ENCODE measurements at regions not wholly inside any gene's neighbourhood (a gene's known extent, or its start where the extent isn't known, plus 50 kb on each side); places are given as distances from the start of the nearest gene placed in this dataset.
"Not testable (repeated sequence)": the region's sequence is repeated elsewhere in the genome, so short reads cannot be mapped to it uniquely, and the experiment has no call there.

DNA sequence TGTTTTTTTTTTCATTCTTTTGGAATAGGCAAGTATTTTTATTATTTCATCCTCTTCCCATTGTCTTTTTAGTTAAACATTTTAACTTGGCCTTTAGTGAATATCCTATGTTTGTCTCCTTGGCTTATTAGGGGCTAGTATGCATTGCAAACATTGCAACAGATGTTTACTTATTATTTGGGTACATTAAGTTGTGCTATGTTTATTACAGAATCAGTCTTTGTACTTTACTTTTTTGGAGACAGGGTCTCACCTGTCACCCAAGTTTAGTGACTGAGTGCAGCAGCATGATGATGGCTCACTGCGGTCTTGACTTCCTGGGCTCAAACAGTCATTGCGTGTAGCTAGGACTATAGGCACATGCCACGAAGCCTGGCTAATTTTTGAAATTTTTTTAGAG lies 51.1 kb upstream of the NUDT6 start:
- FAIRE-seq: no peak

DNA sequence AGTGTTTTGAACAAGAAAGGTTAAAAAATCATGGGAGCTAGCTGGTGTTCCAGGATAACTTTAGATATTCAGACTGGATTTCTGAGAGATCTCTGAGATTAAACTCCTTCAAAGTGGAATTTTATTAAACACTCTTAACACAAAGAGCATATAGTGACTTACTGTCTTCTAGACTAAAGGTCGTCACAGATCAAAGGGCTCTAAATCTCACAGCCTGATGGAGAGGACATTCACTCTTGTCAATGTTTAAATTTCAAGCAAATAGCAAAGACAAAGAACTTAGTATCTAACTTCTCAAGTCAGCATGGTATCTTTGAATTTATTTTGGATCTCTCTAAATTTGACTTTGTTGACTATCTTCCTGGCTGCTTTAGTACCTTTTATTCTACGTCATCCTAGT lies 53.7 kb upstream of the NUDT6 start:
- FAIRE-seq: no peak

DNA sequence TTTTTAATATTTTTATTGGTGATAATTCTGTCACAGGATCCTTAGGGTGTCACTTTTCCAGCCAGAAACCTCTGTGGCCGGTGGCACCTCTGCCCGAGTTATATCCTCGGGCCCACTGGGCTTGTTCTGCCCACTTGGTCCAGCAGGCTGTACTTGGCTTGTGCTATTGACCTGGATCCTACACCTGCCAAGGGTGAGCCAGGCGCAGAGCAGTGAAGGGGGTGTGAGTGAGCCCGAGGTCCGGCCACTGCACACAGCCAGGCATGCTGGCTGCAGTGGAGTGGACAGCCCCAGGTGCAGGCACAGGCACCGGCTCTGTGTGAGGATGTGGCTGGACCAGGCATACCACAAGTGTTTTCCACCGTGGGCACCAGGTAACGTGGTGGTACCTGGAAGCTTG lies 54.7 kb upstream of the NUDT6 start:
- FAIRE-seq: no peak

DNA sequence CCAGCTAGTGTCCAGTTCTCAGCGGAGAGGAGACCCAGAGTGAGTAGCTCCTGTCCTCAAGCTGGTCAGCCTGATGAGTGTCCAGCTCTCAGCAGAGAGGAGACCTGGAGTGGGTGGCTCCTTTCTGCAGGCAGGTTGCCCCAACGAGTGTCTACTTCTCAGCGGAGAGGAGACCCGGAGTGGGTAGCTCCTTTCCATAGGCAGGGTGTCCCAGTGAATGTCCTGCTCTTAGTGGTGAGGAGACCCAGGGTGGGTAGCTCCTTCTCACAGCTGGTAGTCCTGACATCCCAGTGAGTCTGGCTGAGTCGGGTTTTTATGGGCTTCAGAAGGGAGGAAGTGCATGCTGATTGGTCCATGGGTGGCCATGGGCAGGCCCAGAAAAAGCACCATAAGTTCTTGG lies 55.7 kb upstream of the NUDT6 start:
- FAIRE-seq: no peak

DNA sequence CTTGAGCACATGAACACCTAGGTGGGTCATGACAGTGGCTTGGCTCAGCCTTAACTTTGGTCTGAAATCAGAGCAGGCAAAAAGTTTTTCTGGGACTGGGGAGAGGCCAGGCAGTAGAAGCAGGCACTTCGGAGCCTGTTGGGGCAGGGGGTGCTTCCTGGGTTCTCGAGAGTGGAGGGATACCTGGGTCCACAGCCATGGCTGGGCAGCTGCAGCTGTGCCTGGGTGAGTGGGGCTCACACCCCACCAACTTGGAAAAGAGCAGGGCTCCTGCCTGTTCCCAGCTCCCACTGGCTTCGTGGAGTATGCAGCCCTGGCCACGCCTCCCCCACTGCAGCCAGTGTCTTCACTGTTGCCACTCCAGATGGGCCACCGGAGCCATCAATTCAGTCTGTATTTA lies 56.4 kb upstream of the NUDT6 start:
- no peak for FAIRE-seq

DNA sequence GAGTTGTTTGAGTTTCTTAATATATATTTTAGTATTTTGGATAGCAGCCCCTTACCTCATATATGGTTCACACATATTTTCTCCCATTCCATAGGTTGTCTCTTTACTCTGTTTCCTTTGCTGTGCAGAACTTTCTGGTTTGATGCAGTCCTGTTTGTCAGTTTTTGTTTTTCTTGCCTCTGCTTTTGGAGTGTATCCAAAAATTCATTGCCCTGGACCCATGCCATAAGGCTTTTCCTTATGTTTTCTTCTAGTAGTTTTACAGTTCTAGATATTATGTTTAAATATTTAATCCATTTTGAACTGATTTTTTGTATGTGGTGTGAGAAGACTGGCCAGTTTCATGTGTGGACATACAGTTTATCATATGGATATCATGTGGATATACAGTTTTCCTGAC lies 58.5 kb upstream of the NUDT6 start:
- FAIRE-seq: no peak

DNA sequence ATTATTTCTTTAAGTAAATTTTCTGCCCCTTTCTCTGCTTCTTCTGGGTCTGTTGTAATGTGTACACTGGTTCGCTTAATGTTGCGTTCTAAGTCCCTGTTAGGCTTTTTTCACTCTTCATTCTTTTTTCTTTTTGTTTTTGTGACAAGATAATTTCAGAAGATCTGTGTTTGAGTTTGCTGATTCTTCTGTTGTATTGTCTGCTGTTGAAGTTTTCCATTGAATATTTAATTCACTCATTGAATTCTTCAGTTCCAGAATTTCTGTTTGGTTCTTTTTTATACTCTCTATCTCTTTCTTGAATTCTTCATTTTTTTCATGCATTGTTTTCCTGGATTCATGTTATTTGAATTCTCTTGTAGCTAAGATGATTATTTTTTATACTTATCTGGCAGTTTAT lies 66.3 kb upstream of the NUDT6 start:
- no peak for FAIRE-seq

DNA sequence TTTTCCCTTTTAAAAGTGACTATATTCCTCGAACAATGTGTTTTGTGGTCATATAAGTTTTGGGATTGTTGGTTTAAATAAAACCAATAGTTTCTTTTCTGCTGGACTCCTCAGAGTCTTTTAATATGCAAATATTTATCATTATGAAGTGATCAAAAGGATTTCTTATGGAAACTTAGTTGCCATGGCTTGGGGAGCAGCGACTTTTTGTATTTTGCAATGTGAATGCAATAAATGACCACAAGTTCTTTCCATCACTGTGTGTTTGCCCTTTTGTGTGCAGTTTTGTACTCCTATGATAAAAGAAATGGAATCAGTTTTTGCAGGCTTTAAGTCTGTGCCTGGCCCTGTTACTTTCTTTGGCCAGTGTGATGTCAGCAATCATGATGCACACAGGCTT lies 68.5 kb upstream of the NUDT6 start:
- FAIRE-seq: no peak

DNA sequence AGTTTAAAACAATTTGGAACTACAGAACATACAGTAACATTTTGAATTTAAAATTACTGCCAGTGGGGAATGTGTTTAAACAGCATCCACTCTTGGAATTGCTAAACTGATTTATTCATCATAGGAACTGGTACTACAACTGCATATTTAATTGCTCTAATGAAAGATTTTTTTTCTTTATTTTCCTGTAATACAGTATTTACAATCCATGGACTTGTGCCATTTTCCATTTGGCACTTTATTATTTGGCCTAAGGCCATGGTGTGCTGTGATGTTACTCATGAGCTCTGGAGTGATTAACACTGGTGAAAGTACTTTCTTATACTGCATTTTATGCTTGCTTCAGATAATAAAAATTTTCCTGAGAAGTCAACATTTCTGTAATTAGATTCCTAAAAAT lies 69.7 kb upstream of the NUDT6 start:
- FAIRE-seq: no peak

DNA sequence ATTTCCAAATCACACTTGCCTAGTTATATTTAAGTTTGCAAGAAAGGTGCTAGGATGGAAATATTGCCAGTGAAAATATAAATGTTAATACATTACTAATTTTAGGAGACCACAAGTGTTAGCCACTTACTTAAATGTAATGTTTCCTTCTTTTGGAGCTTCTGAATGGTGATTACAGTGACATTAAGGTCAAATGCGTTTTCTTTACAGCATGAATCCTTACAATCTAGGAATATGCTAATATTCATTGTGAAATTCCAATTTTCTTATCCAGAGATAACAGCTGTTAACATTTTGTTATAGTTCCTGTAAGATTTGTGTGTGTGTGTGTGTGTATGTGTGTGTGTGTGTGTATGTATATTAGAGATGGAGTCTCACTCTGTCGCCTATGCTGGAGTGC lies 70.2 kb upstream of the NUDT6 start:
- no peak for FAIRE-seq

DNA sequence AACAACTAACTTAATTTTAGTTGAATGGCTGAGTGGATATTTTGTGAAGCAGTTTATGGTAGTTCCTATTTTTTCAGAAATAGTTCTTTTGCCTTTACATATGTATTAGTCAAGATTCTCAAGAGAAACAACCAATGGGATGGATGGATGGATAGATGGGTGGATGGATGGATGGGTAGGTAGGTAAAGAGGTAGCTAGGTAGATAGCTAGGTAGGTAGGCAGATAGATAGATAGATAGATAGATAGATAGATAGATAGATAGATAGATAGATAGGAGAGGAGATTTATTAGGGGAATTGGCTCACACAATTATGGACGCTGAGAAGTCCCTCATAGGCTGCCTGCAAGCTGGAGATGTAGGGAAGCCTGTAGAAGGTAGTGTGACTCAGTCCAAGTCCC lies 74.0 kb upstream of the NUDT6 start:
- FAIRE-seq: no peak

DNA sequence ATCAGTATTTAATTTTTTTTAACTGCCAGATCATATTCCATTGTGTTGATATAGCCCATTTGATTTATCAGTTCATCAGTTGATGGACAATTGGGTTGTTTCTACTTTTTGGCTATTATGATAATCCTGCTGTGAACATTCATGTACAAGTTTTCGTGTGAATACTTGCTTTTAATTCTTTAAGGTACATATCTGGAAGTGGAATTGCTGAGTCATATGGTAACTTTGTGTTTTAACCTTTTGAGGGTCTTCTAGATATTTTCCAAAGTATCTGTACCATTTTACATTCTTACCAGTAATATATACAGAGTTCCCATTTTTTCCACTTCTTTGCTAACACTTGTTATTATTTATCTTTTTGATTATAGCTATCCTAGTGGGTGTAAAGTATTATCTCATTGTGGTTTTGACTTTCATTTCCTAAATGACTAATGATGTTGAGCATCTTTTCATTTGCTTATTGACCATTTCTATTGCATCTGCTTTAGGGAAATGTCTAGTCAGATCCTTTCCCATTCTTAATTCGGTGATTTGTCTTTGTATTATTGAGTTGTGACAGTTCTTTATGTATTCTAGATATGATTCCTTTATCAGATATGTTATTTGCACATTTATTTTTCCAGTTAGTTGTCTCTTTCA lies 75.2 kb upstream of the NUDT6 start:
- no peak for FAIRE-seq

DNA sequence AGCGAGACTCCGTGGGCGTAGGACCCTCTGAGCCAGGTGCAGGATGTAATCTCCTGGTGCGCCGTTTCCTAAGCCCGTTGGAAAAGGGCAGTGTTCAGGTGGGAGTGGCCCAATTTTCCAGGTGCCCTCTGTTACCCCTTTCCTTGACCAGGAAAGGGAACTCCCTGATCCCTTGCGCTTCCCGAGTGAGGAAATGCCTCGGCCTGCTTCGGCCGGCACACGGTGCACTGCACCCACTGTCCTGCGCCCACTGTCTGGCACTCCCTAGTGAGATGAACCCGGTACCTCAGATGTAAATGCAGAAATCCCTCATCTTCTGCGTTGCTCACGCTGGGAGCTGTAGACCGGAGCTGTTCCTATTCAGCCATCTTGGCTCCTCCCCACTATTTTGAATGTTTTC lies 81.7 kb upstream of the NUDT6 start:
- not testable (repeated sequence) for FAIRE-seq

DNA sequence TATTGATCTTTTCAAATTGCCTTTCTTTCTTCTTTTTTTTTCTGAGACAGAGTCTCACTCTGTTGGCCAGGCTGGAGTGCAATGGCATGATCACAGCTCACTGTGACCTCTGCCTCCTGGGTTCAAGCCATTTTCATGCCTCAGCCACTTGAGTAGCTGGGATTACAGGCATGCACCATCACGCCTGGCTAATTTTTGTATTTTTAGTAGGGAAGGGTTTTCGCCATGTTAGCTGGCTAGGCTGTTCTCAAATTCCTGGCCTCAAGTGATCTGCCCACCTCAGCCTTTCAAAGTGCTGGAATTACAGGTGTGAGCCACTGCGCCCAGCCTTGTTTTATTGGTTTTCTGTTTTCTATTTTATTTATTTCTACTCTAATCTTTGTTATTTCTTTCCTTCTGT lies 82.7 kb upstream of the NUDT6 start:
- FAIRE-seq: not testable (repeated sequence)

DNA sequence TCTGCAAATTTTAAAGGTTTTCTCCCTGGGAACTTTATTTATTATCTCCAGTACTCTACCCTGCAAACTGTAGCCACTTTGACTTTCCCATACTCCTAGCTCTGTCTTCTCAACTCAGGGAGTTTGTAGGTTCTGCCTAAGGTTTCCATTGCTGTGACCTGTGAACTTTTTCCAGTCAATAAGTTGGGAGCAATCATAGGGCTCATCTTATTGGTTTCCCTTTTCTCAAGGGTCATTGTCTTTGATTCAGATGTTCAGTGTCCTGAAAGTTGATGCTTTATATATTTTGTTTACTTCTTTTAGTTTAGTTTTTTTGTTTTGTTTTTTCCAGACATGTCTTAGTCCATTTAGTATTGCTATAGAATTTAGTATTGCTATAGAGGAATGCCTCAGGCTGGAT lies 85.3 kb upstream of the NUDT6 start:
- no peak for FAIRE-seq

DNA sequence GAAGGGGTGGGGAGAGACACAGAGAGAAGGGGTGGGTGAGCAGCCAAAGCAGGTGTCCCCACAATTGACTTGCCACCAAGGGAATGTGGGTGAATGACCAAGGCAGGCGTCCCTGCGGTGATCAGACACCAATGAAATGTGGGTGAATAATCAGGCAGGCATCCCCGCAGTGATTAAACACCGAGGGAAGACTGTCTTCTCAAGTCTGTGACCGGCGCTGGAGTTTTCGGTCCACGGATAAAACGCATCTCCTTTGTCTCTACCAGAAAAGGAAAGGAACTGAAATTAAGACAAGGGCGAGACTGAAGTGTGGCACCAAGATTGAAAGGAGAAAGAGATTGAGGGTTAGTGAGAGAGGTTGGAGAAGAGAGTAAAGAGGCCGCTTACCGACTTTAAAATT lies 90.0 kb upstream of the NUDT6 start:
- FAIRE-seq: not testable (repeated sequence)

DNA sequence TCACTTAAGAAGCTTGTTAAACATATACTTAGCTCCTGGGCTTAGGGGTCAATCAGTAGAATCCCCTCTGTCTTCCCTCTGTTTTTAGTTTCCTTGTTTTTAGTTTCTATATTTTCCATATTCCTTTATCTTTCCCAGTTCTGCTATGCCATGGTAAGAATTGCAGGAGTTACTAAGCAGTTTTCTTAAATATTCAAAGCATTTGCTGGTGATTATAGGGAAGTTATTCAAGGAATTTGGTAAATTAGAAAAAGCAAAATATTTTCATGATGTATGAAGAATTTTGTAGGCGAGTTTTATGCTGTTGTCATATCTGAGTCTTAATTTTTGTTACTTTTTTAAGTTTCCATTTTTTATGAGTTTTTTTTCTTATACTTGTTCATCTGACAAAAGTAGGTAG lies 91.6 kb upstream of the NUDT6 start:
- FAIRE-seq: no peak

DNA sequence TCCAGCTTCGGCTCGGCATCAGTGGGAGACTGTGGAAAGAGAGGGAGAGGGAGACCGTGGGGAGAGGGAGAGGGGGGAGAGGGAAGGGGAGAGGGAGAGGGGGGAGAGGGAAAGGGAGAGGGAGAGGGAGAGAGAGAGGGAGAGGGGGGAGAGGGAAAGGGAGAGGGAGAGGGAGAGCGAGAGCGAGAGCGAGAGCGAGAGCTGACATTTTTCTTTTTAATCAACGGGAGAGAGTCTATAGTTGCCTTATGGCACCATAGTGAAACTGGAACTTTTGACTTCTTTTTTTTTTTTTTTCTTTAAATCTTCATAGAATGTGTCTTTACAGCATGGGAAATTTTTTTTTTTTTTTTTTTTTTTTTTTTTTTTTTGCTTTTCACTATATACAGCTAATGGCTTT lies 94.7 kb upstream of the NUDT6 start:
- FAIRE-seq: no peak

DNA sequence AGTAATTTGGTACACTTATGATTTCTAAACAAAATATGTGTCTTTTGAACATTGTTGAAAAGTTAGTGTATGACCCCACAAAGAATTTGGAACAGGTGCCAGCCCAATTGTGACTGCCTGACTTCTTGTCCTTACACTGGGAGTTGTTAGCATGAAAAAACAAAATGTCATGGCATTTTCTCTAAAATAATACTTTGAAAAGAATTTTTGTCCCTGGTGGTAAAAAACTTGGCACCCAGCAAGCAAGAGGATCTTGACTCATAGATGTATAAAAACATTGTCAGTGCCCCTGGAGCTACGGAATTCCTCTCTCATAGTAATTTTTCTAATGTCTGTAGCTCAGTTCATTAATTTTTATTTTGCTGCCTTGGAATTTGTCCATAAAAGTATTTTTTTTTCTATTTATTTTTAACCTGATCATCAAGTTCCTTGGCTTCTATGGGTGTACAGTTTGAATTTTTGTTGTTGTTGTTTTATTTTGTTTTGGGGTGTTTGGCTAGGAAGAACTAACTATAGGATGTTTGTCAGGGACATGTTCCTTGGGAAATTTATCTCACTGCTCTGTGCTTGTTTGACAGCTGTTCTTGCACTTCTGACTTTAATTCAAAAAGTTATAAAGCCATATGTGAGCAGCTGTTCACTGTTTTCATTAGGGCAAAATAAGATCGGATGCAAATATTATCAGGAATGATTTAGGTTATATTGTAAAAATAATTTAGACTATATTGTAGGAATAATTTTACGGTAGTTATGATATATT lies 95.4 kb upstream of the NUDT6 start:
- FAIRE-seq: no peak

DNA sequence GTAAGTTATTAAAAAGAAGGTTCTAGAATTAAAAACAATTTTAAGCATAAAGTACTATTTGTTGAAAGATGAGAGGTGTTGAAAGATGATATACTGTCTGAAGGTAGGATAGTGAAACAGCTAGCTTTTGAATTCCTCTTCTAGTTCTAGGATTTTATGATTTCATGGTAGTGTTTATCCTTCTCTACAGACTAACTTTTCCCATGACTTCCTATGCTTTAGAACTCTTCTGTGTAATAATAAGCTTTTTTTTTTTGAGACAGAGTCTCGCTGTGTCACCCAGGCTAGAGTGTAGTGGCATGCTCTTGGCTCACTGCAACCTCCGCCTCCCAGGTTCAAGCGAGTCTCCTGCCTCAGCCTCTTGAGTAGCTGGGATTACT lies 96.0 kb upstream of the NUDT6 start:
- no peak for FAIRE-seq

DNA sequence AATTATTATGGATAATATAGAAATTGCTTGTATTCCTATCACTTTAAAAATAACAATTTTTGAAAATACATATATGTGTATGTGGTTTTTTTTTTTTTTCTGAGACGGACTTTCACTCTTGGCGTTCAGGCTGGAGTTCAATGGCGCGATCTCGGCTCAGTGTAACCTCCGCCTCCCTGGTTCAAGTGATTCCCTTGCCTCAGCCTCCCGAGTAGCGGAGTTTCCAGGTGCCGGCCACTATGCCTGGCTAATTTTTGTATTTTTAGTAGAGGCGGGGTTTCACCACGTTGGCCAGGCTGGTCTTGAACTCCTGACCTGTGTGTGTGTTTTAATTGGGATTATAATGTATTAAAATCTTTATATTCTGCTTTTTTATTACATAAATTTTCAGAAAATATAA lies 97.9 kb upstream of the NUDT6 start:
- no peak for FAIRE-seq

DNA sequence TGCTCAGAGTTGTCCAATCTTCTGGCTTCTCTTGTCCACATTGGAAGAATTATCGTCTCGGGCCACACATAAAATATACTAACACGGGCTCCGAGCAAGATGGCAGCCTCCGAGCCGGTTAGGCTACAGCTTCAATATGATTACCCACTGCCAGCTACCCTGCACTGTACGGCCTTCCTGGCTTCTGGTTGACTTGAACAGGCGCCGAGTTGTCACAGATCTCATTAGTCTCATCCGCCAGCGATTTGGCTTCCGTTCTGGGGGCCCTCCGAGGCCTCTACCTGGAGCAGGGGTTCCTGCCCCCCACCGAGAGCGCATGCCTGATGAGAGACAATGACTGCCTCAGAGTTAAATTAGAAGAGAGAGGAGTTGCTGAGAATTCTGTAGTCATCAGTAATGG lies 101.2 kb upstream of the NUDT6 start:
- no peak for FAIRE-seq

DNA sequence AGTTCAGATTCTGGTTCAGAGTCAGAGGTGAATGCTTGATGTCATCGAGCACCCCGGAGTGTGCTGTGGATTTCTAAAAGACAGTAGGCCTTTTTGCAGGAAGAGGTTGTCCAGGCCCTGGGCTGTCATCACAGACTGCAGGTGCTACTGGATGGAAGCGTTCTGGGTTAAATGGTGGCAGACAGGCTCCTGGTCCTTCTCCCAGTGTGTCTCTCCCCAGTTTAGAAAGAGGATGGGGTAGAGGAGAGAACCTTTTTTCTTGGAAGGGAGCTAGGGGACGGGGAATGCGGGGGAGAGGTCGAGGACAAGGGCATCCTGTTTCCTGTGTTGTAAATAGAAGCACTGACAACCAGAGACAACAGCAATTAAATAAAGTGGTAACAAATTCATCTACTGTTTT lies 102.3 kb upstream of the NUDT6 start:
- FAIRE-seq: no peak

DNA sequence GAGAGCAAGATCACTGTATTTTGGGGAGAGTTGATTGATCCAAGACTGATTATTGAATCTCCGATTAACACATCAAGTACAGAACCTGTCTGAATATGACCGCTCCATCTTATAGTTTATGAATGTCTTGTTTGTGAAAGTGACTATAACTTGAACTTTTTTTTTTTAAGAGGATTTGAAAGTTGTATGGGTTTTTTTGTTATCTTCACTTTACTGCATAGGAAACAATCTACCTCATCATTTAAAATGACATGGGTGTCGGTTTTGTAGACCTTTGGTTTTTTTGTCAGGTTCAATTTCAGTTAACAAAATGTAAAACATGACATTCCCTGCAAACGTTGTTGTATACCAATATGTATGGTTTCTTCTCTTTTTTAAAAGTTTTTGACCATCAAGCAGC lies 103.0 kb upstream of the NUDT6 start:
- no peak for FAIRE-seq

DNA sequence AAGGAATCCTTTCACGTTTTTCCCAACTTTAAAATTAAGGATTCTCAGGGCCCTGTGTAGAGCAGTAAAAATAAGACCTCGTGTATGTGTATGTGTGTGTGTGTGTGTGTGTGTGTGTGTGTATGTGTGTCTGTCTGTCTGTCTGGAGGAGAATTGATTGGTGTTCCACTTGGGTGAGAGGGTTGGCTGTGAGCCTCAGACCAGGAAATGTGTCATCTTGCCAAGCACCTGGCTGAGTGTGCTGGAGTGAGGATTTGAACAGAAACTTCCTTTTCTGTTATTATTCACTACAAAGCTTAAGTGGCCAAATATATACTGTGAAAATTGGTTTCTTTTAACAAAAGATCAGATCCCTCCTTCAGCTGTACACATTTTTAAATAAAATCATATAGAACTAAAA lies 103.6 kb upstream of the NUDT6 start:
- peak; percentile 64 for FAIRE-seq
